Psoas muscle (tissue), 7 donors: ENCODE measurements at regions not wholly inside any gene's neighbourhood (a gene's known extent, or its start where the extent isn't known, plus 50 kb on each side); places are given as distances from the start of the nearest gene placed in this dataset.

Experiments
- ATAC-seq, 4 donors: fragments of 200-7000 bp; cut with Tn5 transposase; one replicate each; pipeline ENCODE4 v1.9.1; 2020; ENCODE audit warnings: moderate library complexity in 3 of 4, mild to moderate bottlenecking in 2 of 4
- DNase-seq, 2 donors: peaks; one replicate each; pipeline ENCODE4 v3.0.0-alpha.2; 2020
- H3K27ac ChIP-seq: fragments of 200-600 bp; one replicate; pipeline ENCODE4 v1.8.0; 2022
- H3K27me3 ChIP-seq, 3 donors: fragments of 200-600 bp in 1 of 3; one replicate each; pipeline versions ENCODE4 v1.6.1 to v1.8.0; 2013 to 2022; ENCODE audit warnings: low read length in 2 of 3, mild to moderate bottlenecking in 2 of 3, moderate library complexity in 1 of 3; ENCODE audit not compliant: insufficient read depth in 3 of 3
- H3K36me3 ChIP-seq, 2 donors: fragments of 200-600 bp in 1 of 2; one replicate each; pipeline versions ENCODE4 v1.6.1 to v1.8.0; 2013 to 2022; ENCODE audit warnings: low read depth in 1 of 2, mild to moderate bottlenecking in 1 of 2, moderate library complexity in 1 of 2; ENCODE audit not compliant: insufficient read depth in 1 of 2
- H3K4me1 ChIP-seq: fragments of 200-600 bp; one replicate; pipeline ENCODE4 v1.8.0; 2022
- H3K4me3 ChIP-seq: fragments of 200-600 bp; one replicate; pipeline ENCODE4 v1.8.0; 2022; ENCODE audit warnings: mild to moderate bottlenecking
- H3K9me3 ChIP-seq: fragments of 200-600 bp; one replicate; pipeline ENCODE4 v1.8.0; 2022
- CTCF ChIP-seq: fragments of 200-600 bp; IDR thresholded peaks from one replicate; pipeline ENCODE4 v1.8.0; 2022; ENCODE audit warnings: antibody characterized with exemption
- WGBS, 3 donors: extraction: QIAGEN DNeasy Blood & Tissue Kit; methylation state at CpG; one replicate each; pipeline versions ENCODE4 v1.1.6 to v1.1.7; 2013; 5-methylcytosine and 5-hydroxymethylcytosine counted together
- intact Hi-C, 2 donors: fragments of 100-400 bp; cut with DNase I; formaldehyde crosslinking; loops; one replicate each; pipeline versions ENCODE4 v1.11.0 to v1.14.2; 2022
- donor health status: healthy with polysubstance abuse.
- donor health status: DM: no; HTN: no; CAD: no; lungs with moderate emphysema.
- donor health status: Bipolar disorder and iron deficiency.
- donor health status: healthy.
- donor health status: DM: yes; HTN: yes; CAD: no.
- donor health status: DM: no; HTN: no; CAD: no.
- donor health status: DM: yes; HTN: yes; CAD: no.

- intact Hi-C loops, result no loop called here
- no peaks in the 10 kb centered on the region for H3K36me3 ChIP-seq
Measured at GRCh38 chr14:101039755-101040138, 136.2 kb upstream of the RTL1 start.

GRCh38 chr14:101040538-101041442, 137.3 kb upstream of the RTL1 start:
- no peaks in the 10 kb centered on the region for H3K4me1 ChIP-seq
- H3K4me3 ChIP-seq, result no peak overlapping the region
- TF ChIP-seq CTCF, result no peak
- H3K27ac ChIP-seq, result no peak overlapping the region
- ATAC-seq (no peak), DNase-seq (no peak)
- H3K27me3 ChIP-seq, result no peaks in the 10 kb centered on the region
- intact Hi-C loops, result no loop called here
- no peaks in the 10 kb centered on the region for H3K36me3 ChIP-seq
- WGBS, 3 donors, result 85 to 88% (median 87%) methylated on average over 21 of the region's 21 CpGs
- no peaks in the 10 kb centered on the region for H3K9me3 ChIP-seq

More at GRCh38 chr14:101039755-101040138, 136.2 kb upstream of the RTL1 start:
- ATAC-seq, result no peak
- H3K9me3 ChIP-seq, result no peaks in the 10 kb centered on the region
- TF ChIP-seq CTCF, result no peak
- H3K27me3 ChIP-seq, result no peaks in the 10 kb centered on the region
- no peaks in the 10 kb centered on the region for H3K4me1 ChIP-seq
- WGBS, 3 donors, result 86 to 88% (median 88%) methylated on average over 15 of the region's 15 CpGs
- H3K4me3 ChIP-seq, result no peak overlapping the region
- H3K27ac ChIP-seq, result no peak overlapping the region
- DNase-seq, result peak in 1 of 2 donors; percentile 0

GRCh38 chr14:101043891-101044290, 140.4 kb upstream of the RTL1 start:
- Histone ChIP-seq H3K27me3 (no peaks in the 10 kb centered on the region), H3K36me3 (no peaks in the 10 kb centered on the region), H3K27ac (no peak overlapping the region), H3K4me1 (no peaks in the 10 kb centered on the region), H3K4me3 (no peak overlapping the region), H3K9me3 (no peaks in the 10 kb centered on the region)
- peak in 1 of 2 donors; percentile 3 for DNase-seq
- intact Hi-C loops, result no loop called here
- ATAC-seq, result no peak
- WGBS, 3 donors, result 92 to 95% (median 94%) methylated on average over 9 of the region's 9 CpGs
- TF ChIP-seq CTCF, result no peak

- H3K27me3 ChIP-seq, result no peaks in the 10 kb centered on the region
- H3K4me1 ChIP-seq, result no peaks in the 10 kb centered on the region
- no peak for TF ChIP-seq CTCF
- ATAC-seq (no peak), DNase-seq (no peak)
- H3K27ac ChIP-seq, result no peak overlapping the region
- H3K36me3 ChIP-seq, result no peaks in the 10 kb centered on the region
- no peak overlapping the region for H3K4me3 ChIP-seq
- intact Hi-C loops, result no loop called here
- 88 to 93% (median 90%) methylated on average over 14 of the region's 14 CpGs for WGBS, 3 donors
- no peaks in the 10 kb centered on the region for H3K9me3 ChIP-seq
Measured at GRCh38 chr14:101044741-101045140, 141.2 kb upstream of the RTL1 start.

- Histone ChIP-seq H3K36me3 (no peaks in the 10 kb centered on the region), H3K4me3 (no peak overlapping the region), H3K9me3 (no peaks in the 10 kb centered on the region), H3K4me1 (no peaks in the 10 kb centered on the region), H3K27ac (no peak overlapping the region), H3K27me3 (no peaks in the 10 kb centered on the region)
- TF ChIP-seq CTCF, result no peak
- peak in 1 of 2 donors; percentile 12 for DNase-seq
- 72 to 88% (median 77%) methylated on average over 9 of the region's 9 CpGs for WGBS, 3 donors
- intact Hi-C loops, result no loop called here
- no peak for ATAC-seq
Measured at GRCh38 chr14:101045511-101045910, 142.0 kb upstream of the RTL1 start.
